OCI-LY1 (cell line): ENCODE measurements at regions not wholly inside any gene's neighbourhood (a gene's known extent, or its start where the extent isn't known, plus 50 kb on each side); places are given as distances from the start of the nearest gene placed in this dataset.

Experiments used
- H2AFZ ChIP-seq: fragments of 200-600 bp; sonication (generic), shearing (Covaris generic); 2 replicates; pipeline ENCODE4 v1.6.0; 2014; ENCODE audit warnings: antibody characterized with exemption, mild to moderate bottlenecking, low read length
- H3F3A ChIP-seq: fragments of 200-600 bp; sonication (generic), shearing (Covaris generic); 2 replicates; pipeline ENCODE4 v1.6.0; 2014; ENCODE audit warnings: mild to moderate bottlenecking, antibody characterized with exemption, low read length, moderate library complexity; ENCODE audit not compliant: insufficient read depth
- H3K27ac ChIP-seq: fragments of 200-600 bp; sonication (generic); 2 replicates; pipeline ENCODE4 v1.5.1; 2014; ENCODE audit warnings: low read length, mixed run types, mild to moderate bottlenecking, low read depth; ENCODE audit not compliant: poor library complexity, severe bottlenecking
- H3K27me3 ChIP-seq: fragments of 200-600 bp; sonication (generic); 2 replicates; pipeline ENCODE4 v1.6.0; 2014; ENCODE audit warnings: antibody characterized with exemption, mild to moderate bottlenecking, low read length, moderate library complexity; ENCODE audit not compliant: insufficient read depth
- H3K36me3 ChIP-seq: fragments of 200-600 bp; sonication (generic); 2 replicates; pipeline ENCODE4 v1.6.1; 2014; ENCODE audit warnings: mild to moderate bottlenecking, antibody characterized with exemption, low read length, moderate library complexity, mixed read lengths; ENCODE audit not compliant: insufficient read depth
- H3K4me1 ChIP-seq: fragments of 200-600 bp; sonication (generic); 2 replicates; pipeline ENCODE4 v1.5.1; 2014; ENCODE audit warnings: mild to moderate bottlenecking, low read length, moderate library complexity; ENCODE audit not compliant: insufficient read depth, severe bottlenecking
- H3K4me2 ChIP-seq: fragments of 200-600 bp; sonication (generic), shearing (Covaris generic); 2 replicates; pipeline ENCODE4 v1.6.1; 2014; ENCODE audit warnings: low read length
- H3K4me3 ChIP-seq: fragments of 200-600 bp; sonication (generic); 2 replicates; pipeline ENCODE4 v1.5.1; 2014; ENCODE audit warnings: low read length, low read depth, mild to moderate bottlenecking, mixed read lengths; ENCODE audit not compliant: poor library complexity, severe bottlenecking
- H3K79me2 ChIP-seq: fragments of 200-600 bp; shearing (Covaris generic); 2 replicates; pipeline ENCODE4 v1.6.1; 2016; ENCODE audit warnings: mixed run types, low read length, mixed read lengths; ENCODE audit not compliant: insufficient read depth
- H3K9ac ChIP-seq: fragments of 200-600 bp; sonication (generic), shearing (Covaris generic); 2 replicates; pipeline ENCODE4 v1.6.1; 2014; ENCODE audit warnings: mild to moderate bottlenecking, low read length, mixed read lengths
- H3K9me2 ChIP-seq: fragments of 200-600 bp; sonication (generic), shearing (Covaris generic); 2 replicates; pipeline ENCODE4 v1.6.1; 2014; ENCODE audit warnings: low read depth, mild to moderate bottlenecking, low read length, mixed read lengths
- H3K9me3 ChIP-seq: fragments of 200-600 bp; shearing (Covaris generic); 2 replicates; pipeline ENCODE4 v1.6.1; 2014; ENCODE audit warnings: low read length, mixed read lengths
- H4K20me1 ChIP-seq: fragments of 200-600 bp; sonication (generic), shearing (Covaris generic); 2 replicates; pipeline ENCODE4 v1.6.0; 2016; ENCODE audit warnings: mild to moderate bottlenecking, low read length; ENCODE audit not compliant: insufficient read depth
- EZH2 ChIP-seq: fragments of 200-600 bp; sonication (generic), shearing (Covaris generic); IDR thresholded peaks from 2 replicates; pipeline ENCODE4 v1.8.0; 2017; ENCODE audit warnings: borderline replicate concordance, mixed run types, mild to moderate bottlenecking, antibody characterized with exemption, low read length, moderate library complexity, mixed read lengths
- TF ChIP-seq, protein P1 (sequence below): fragments of 200-600 bp; sonication (generic), shearing (Covaris generic); IDR thresholded peaks from 2 replicates; pipeline ENCODE4 v1.5.1; 2017; ENCODE audit warnings: mild to moderate bottlenecking, antibody characterized with exemption, low read length, moderate library complexity, mixed read lengths

DNA sequence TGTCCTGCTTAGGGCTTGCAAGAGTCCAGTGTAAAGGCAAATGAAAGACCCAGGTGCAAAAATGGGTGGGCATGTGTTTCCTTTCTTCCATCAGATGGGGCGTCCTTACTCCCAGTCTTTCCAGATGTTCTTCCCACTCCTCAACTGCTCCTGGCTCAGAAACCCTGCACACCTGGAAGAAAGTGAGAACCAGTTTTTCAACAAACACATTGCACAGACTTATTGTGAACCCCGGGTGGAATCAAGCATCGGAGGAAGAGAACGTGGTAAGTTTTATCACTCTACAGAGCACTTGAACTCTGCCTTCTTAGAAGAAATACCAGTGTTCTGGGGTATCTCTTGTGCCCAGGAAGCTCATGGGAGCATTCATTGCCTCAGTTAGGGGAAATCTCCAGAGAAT is 93.3 kb downstream of the TMX1 start:
- Histone ChIP-seq H3K27me3 (no peaks in the 10 kb centered on the region), H3K9me2 (no peaks in the 10 kb centered on the region), H3K36me3 (no peaks in the 10 kb centered on the region), H3K27ac (no peak overlapping the region), H3K4me1 (no peaks in the 10 kb centered on the region), H2AFZ (no peak overlapping the region), H3K4me3 (no peak overlapping the region), H3K9ac (no peak overlapping the region), H3K79me2 (no peaks in the 10 kb centered on the region), H4K20me1 (no peaks in the 10 kb centered on the region), H3K4me2 (no peak overlapping the region), H3F3A (no peaks in the 10 kb centered on the region), H3K9me3 (no peaks in the 10 kb centered on the region)
- TF ChIP-seq EZH2 = no peak
- TF ChIP-seq, protein P1, sequence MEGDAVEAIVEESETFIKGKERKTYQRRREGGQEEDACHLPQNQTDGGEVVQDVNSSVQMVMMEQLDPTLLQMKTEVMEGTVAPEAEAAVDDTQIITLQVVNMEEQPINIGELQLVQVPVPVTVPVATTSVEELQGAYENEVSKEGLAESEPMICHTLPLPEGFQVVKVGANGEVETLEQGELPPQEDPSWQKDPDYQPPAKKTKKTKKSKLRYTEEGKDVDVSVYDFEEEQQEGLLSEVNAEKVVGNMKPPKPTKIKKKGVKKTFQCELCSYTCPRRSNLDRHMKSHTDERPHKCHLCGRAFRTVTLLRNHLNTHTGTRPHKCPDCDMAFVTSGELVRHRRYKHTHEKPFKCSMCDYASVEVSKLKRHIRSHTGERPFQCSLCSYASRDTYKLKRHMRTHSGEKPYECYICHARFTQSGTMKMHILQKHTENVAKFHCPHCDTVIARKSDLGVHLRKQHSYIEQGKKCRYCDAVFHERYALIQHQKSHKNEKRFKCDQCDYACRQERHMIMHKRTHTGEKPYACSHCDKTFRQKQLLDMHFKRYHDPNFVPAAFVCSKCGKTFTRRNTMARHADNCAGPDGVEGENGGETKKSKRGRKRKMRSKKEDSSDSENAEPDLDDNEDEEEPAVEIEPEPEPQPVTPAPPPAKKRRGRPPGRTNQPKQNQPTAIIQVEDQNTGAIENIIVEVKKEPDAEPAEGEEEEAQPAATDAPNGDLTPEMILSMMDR = no peak

DNA sequence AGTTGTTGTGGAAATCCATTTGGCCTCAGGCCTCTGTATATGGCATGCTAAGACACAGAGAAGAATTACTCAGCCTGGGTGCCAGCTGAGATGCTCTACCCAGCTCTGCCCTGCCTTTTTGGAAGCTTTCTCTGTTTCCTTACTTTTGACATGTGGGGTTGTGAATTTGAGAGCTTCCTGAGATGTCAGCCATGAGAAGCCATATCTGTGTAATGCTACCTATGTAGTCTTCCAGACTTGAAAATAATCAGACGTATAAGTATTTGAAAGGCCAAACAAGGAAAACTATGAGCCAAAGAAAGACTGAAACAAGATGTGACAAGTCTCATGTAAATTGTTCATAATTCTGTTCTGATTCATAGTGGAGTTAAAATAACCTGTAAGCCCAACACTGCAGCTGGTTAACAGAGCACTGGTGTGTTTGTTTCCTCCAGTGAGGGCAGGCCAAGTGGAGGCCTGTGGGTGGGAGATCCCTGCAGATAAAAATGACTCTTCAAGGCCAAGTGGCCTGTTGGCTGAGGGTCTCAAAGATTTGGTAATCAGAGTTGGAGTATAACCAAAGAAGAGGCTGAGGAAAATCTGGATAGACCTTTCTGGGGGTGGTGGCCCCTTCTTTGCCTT is 94.0 kb downstream of the TMX1 start:
- H3K27ac ChIP-seq = no peak overlapping the region
- H3K79me2 ChIP-seq = no peaks in the 10 kb centered on the region
- H3K36me3 ChIP-seq = no peaks in the 10 kb centered on the region
- H3K27me3 ChIP-seq = no peaks in the 10 kb centered on the region
- no peaks in the 10 kb centered on the region for H3F3A ChIP-seq
- H2AFZ ChIP-seq = no peak overlapping the region
- H3K4me1 ChIP-seq = no peaks in the 10 kb centered on the region
- H3K9ac ChIP-seq = no peak overlapping the region
- TF ChIP-seq, protein P1 = no peak
- TF ChIP-seq EZH2 = no peak
- no peaks in the 10 kb centered on the region for H3K9me2 ChIP-seq
- H4K20me1 ChIP-seq = no peaks in the 10 kb centered on the region
- H3K4me3 ChIP-seq = no peak overlapping the region
- no peak overlapping the region for H3K4me2 ChIP-seq
- H3K9me3 ChIP-seq = no peaks in the 10 kb centered on the region

DNA sequence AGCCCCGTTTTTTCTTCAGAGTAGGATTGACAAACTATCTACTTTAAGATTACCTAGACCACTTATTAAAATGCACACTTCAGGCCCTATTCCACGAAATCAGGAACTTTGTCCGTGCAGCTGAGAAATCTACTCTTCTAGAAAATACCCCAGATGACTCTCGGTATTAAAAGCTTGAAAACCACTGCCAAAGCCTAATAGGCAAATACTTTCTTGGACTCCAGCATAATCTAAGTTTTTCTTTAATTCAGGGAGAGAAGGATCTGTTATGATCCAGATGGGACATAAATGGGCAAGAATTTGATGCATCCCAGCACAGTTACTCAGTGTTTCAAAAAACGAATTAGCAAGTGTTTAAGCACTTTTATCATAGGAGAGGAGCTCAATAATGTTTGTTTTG is 94.5 kb downstream of the TMX1 start:
- H3K27ac ChIP-seq = no peak overlapping the region
- no peaks in the 10 kb centered on the region for H3K4me1 ChIP-seq
- H3K79me2 ChIP-seq = no peaks in the 10 kb centered on the region
- no peak overlapping the region for H3K4me3 ChIP-seq
- no peaks in the 10 kb centered on the region for H3K9me3 ChIP-seq
- no peaks in the 10 kb centered on the region for H3K27me3 ChIP-seq
- TF ChIP-seq EZH2 = no peak
- TF ChIP-seq, protein P1 = no peak
- H3K9me2 ChIP-seq = no peaks in the 10 kb centered on the region
- H4K20me1 ChIP-seq = no peaks in the 10 kb centered on the region
- H3K4me2 ChIP-seq = no peak overlapping the region
- H3F3A ChIP-seq = no peaks in the 10 kb centered on the region
- H3K9ac ChIP-seq = no peak overlapping the region
- H3K36me3 ChIP-seq = no peaks in the 10 kb centered on the region
- H2AFZ ChIP-seq = no peak overlapping the region
